HG03097 (cell line): ENCODE measurements at regions not wholly inside any gene's neighbourhood (a gene's known extent, or its start where the extent isn't known, plus 50 kb on each side); places are given as distances from the start of the nearest gene placed in this dataset.

Source experiments
- ATAC-seq: cut with Tn5 transposase; IDR thresholded peaks from one replicate; pipeline ENCODE4 v1.9.1; 2021; ENCODE audit not compliant: unreplicated experiment, low FRiP score

DNA sequence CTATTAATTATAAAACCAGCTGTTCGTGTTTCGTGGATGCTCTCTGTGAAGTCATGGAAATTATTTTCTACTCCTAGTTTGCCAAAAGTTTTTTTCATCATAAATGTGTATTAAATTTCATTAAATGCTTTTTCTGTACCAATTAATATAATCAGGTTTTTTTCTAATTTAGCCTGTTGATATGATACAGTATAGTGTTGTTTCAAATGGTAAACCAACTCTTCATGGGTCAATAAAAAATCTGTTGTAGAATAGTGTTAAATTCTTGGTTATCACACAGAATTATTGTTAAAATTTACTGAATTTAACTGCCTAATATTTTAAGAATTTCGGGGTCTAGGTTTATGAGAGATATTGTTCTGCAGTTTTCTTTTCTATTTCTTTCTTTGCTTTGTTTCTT lies 505.9 kb upstream of the MANEA start:
- no peak for ATAC-seq

DNA sequence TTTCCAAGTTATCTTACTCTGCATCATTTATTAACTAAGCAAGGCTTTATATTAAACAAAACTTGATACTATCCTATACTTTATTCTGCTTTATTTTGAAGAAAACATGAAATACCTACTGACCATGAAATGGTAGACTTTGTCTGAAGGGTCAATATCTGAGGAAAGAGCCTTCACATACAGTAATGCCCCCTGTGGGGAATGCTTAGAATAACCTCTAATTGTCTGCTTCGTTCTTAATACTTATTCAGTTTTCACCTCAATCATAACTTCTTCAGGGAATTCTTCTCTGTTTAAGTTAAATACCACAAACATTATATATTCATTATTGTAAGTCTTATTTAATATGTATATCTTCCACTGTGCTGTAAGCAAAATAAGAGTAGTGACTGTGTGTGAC lies 498.9 kb upstream of the MANEA start:
- ATAC-seq, result no peak

DNA sequence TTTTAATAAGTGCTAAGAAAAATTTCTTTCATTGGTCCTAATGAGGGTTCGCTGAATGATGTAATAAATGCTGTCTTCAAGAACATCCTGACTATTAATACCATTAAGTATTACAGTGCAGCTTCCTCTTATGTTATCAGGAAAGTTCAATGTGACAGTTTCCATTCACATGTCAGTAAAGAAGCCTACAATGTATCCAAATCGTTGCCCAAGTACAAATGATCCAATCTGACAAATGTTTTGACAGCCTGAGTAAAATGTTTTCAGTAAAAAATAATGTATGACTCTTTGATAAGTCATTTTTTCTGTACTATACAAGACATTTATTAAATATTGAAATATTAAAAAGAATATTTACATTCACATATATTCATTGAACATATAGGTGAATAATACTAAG lies 496.1 kb upstream of the MANEA start:
- no peak for ATAC-seq

DNA sequence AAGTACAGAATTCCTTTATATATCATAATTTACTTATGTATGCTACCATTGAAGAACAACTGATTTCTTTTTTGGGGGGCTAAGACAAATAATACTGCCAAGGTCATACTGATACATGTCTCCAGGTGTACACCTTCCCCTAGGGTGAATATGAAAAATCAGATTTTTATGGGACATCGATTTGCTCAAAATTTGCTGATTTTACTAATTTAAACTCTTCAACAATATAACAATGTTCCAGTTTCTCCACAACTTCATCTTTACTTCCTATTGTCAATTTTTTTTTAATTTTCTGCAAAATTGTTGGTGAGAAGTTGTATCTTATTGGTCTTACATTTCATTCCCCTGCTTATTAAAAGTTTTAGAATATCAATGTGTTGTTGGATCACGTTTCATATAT lies 495.4 kb upstream of the MANEA start:
- ATAC-seq, result no peak

DNA sequence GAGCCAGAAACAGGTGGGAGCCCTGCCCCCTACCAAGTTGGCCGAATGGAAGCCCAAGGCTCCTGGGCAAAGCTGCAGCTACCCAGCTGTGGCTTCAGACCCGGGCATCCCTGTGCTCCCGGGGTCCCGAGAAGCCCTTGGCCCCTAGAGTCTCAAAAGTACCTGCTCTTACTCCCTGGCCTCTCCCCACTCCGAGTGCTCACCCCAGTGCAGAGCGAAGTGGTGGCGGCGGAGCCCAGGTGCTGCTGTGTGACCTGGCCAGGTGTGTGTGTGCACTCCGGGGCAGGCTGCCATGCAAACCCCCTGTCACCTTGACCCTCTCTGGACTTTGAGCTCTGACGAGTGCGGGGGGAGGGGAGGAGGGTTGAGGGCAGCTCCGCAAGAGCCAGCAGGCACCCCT lies 493.8 kb upstream of the MANEA start:
- no peak for ATAC-seq

DNA sequence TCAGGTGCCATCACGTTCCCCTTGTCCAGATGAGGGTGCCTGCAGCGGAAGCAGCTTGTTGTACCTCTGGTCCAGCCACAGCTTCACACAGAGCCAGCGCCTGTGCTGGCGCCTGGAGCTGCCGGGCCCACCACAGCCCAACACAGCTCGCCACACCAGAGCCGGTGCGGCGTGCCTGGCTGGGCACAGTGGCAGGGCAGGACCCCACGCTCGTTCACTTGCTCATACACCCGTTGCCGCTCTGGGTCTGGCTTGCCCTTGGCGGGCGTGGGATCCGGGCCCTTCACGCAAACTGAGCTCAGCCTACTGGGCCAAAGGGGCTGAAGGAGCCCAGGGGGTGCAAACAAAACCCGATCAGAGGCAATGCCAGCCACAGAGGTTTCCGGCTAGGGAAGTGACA lies 492.5 kb upstream of the MANEA start:
- ATAC-seq, result no peak

DNA sequence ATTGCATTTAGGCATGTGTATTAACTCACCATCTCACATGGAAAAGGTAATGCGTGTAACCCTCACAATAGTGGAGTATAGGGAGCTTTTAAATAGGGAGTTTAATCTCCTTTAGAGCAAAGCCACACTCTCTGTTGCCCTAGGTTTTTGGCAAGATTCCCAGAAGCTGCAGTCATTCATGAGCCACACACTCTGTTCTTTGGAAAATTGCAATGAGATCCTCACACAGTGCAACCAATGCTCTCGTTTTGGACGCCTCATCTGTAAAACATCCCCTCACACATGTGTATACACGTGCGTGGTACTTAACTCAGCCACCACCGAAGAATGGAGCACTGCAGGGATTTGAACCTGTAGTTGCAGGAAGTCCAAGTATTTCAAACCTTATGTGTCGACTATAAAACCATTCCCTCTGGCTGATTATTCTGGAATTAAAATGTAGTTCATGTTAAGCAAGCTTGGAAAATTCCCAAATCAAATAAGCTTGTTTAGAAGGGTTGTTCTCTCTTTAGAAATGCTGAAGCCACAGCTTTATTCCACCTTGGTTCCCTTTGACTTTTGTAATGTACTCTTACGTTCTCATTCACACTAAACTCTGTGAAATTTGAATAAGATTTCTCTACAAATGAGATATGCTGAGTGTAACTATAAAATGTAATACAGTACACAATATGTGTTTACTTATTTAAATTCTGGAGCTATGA lies 489.8 kb upstream of the MANEA start:
- ATAC-seq, result no peak

DNA sequence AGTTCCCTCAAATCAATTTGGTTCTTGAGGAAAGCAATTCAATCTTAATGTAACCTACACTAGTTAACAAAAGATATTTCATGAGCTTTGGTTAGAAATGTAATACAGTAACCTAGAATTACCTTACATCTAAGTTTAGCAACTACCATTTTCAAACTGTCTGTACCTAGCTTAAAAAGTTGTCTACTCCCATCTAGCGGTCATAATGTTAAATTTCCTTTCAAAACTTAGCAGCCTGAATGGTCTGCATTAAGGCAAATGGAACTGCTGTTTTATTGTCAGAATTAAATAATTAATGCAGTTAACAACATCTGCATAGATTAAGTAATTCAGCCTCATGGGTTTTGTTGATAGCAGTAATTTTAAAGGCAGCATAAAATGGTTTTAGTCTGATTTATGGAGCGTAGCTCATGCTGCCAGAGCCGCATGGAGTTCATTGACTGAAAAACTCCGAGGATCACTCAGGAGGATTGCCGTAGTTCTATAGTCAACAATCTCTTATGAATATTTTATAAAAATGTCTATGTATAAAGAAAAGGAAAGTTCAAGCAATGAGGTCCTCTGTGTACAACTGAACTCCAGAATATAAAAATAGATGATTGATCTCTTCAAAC lies 485.4 kb upstream of the MANEA start:
- peak; percentile 81 for ATAC-seq

DNA sequence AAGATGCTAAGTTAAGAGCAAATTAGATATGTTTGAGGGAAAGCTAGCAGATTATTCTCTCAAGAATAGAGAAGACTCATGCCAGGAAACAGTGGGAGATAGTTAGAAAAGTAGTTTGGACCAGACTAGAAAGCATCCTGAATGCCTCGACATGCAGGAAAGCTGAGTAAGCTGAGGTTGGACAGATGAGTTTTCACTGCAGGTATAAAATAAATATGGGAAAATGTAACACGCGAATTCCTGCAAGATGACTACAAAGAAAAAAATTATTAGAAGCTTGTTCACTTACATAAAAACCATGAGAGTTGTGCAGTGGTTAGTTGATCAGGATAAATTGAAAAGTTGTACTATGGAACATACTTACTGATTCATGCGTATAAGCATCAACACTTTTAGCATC lies 484.2 kb upstream of the MANEA start:
- no peak for ATAC-seq

DNA sequence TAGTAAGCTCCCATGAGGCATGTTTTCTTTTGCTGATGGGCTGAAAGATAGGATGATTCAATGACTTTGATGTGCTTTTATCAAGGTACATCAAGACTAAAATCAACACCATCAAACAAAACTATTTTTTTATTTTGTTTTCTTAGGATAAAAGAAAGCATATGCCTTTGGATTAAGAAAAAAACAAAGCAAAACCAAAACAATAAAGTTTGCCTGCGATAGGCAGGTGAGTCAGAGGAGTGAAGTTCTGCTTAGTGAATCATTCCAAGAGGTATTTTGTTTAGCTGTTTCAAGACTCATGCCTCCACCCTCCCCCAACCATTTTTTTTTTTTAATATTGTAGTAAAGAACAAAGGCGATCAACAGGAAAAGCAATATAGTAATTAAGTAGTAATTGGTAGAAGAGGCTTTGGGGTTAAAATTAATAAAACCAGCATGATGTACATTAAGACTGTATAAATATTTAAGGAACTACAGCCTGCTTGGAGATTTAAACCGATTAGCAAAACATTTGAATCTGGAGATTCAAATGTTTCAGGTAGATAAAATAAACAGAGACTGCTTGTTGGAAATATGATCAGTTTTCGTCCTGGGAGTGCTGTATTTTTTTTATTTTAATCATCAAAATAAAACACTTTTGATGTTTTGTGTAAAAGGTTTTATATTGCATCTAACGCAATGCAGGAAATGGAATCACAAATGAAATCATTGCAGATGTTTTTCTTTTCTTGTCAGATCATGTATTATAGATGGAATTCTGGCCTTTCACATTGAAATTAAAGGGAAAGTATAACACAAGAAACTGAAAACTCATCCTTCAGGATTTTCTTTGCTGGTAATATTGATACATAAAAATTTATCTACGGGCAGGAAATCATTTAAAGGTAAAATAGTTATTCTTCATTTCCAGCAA lies 482.3 kb upstream of the MANEA start:
- ATAC-seq, result no peak

DNA sequence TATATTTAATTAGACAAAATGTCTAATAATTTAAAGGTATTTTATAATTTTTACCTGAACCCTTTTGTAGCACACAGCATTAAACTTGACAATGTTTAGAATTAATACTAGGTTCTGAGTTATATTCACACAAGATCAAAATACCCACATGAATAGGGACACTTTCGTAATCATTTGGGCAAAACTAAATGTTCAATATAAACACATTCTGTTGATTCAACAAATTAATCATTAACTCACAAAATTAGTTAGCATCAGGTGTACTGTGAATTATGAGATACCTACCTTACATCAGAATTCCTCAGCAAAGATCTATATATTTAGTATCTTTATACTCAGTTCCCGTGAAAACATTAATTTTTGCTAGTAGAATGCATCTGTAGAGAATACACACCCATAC lies 481.5 kb upstream of the MANEA start:
- ATAC-seq, result no peak

DNA sequence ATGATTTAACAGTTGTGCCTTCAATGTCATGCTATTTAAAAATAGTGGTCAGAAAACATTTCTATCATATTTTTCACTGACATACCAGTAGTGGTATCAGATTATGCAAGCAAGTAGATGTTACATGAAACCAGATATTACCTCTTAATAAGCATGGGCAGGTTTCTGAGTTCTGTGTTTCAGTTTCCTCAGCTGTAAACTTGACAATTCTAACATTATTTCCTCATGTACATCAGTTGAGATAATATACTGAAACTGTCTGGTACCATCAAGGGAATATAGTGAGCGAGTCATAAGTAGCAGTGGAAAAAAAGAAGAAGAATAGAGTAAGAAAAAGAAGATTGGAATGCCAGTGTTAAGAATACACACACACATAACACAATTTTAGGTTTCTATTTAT lies 477.9 kb upstream of the MANEA start:
- no peak for ATAC-seq

DNA sequence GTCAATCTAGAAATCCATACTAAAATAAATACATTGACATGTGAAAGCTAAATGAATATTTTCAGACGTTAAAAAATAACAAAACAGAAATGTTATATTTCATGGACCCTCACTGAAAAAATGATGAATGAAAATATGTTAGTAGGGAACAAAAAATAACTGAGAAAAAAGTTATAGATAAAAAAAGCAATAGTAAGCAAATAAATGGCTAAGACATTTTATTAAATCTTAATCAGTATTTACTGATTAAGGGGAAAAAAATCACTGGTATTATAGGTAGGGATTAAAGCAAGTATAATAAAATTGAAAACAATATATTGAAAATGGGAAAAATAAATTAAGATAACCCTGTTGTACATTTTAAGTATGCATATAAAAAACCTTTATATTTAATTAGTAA lies 468.1 kb upstream of the MANEA start:
- no peak for ATAC-seq

DNA sequence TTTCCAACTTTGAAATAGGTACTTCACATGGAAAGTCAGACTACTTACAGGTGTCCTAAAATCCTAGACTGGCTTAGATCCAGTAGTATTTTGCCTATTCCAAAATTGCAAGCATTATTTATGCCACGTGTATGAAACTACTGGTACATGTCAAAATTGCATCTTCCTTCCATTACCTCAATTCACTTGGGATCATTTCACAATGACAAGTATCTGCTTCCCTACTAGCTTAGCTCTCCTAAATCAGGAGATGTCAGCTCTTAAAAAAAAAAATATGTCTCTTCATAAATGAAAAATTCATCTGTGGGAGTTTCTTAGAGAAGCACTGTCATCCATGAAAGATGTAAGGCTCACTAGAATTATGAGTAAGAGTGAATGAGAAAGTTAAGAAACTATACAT lies 466.6 kb upstream of the MANEA start:
- ATAC-seq, result no peak

DNA sequence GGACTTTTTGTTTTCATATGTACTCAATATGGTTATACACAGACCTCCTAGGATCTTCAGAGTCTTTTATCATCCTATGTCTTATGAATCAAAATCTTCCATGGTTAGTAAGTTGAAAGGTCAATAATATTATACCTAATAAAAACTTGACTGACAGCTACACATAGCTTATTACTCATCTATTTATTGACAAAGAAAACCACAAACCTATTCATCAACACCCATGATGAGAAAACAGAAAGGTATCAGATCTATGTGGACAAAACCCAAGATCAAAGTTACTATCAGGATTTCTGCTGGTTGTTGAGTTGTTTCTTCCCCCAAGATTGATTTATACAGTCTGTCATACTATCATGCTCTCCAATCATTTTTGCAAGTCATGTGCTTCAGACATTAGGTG lies 460.1 kb upstream of the MANEA start:
- no peak for ATAC-seq

DNA sequence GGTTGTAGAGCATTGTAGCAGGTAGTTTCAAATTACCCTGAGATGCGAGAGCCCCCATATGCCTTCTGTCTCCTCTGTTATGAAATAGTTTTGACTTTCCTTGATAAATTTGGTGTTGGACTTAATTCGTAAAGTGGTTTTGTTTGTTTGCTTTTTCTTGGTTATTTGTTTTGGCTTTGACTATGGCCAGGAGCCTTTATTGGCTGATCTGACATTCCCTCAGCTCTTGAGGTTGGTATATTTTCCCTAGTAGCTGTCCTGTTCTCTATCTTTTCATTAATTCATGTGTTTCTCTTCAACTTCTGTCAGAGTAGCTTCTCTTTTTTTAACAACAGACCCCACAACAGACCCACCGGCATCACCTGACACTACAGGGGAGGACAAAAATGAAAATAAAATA lies 457.4 kb upstream of the MANEA start:
- ATAC-seq, result no peak

DNA sequence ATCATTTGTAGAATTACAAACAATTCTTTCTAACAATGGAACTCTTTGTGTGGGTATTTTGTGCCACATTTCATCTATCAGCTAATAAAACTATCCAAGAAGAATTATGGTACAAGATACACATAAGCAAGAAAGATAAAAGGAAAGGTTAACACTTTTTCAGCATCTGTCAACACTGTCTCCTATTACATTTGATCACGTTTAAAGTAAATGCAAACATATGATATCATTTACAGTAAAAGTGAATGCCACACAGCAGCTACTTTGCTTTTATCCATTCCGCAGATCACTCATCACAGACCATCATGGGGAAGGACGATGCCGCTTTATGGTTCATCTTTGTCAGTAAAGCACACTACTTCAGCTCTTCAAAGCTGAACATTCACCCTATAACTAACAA lies 456.4 kb upstream of the MANEA start:
- ATAC-seq, result no peak

DNA sequence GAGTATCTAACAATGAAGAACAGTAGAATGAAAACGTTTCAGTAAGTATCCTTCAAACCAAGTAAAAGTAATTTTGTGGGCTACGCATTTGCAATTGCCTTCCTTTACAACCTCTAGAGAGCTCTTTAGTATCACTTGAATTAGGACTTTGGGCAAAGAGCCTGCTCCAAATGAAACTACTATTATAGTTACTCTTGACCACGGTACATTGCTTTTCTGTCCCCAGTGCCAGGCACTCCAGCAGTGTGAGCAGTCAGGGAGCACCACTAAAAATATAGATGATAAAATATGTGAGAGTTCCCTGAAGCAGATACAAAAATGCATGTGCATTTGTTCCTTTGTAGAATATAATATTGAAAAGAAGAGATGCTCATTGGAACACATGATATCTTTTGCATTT lies 450.1 kb upstream of the MANEA start:
- ATAC-seq, result no peak

DNA sequence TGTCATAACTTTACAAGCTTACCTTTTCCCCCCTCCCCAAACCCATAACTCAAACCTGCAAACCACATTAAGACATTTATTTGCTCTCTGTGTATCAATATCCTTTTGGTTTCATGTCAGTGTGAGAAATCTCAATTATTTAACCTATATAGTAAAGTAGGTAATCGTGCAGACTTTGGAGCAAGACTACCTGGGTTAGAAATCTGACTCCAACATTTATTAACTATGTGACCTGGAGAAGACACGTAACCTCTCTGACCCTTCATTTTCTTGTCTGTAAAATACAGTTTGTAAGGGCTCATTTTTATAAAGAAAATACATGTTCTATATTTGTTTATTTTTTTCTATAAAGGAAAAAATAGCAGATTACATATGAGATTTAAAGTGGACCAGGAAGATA lies 448.9 kb upstream of the MANEA start:
- no peak for ATAC-seq

DNA sequence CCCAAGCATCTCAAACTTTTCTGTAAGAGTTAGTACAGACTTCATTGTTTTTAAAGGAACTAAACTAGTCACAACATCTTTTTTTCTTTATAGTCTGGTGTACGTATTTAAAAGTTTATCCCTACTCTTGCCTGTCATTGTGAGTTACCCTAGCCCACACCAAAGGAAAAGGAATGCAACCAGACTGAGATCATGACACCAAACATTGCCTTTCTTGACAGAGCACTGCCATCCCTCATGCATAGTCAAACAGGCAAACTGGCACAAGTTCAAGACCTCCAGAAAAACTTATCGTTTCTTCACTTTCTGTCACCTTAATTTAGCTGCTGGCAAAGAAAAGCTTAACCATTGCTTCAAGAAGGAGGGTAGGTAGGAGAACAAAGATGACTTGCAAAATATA lies 448.4 kb upstream of the MANEA start:
- no peak for ATAC-seq

DNA sequence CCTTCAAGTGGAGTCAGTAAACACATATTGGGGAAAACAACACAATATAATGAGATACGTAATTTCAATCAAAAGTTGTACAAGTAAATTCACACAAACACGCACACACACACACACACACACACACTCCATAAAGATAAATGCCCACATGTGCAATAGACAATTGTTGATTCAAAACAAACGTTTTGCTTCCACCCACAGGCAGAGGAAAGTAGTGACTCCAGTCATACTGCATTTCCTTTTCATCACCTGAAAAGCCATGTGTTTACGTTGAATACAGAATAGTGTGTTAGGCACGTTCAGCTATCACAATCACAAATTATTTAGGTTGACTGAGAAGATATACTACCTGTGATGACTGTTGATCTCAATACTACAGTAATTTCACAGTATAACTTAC lies 443.8 kb upstream of the MANEA start:
- ATAC-seq, result no peak

DNA sequence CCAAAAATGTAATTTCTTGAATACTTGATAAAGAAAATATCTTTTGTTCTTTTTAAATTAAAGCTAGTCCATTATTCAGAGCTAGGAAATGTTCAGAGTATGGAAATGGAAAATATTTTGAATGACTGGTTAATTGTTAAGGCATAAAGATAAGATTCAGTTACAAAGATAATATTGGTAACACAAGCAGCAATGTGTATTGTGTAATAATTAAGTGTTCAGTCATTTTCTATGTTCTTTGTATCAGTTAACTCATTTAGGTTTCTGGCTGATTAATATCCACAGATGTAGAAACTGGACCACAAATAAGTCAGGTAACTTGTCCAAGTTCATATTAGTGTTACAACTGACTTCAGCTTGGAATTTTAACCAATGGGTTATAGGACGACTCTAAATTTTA lies 442.2 kb upstream of the MANEA start:
- no peak for ATAC-seq
